AG09309 (cell line): ENCODE measurements at regions not wholly inside any gene's neighbourhood (a gene's known extent, or its start where the extent isn't known, plus 50 kb on each side); places are given as distances from the start of the nearest gene placed in this dataset.
A peak's percentile ranks its signal among the peaks of the same experiment; 100 is the strongest.

ENCODE experiments used
- DNase-seq: peaks from one replicate; pipeline ENCODE4 v3.0.0-alpha.2; 2010; ENCODE audit warnings: low read depth
- H3K4me3 ChIP-seq: 2 replicates; pipeline ENCODE4 v1.5.1; 2011; ENCODE audit warnings: mild to moderate bottlenecking, low read depth, low read length, moderate library complexity; ENCODE audit not compliant: control insufficient read depth
- CTCF ChIP-seq: IDR thresholded peaks from 2 replicates; pipeline ENCODE4 v1.5.1; 2011; ENCODE audit warnings: mild to moderate bottlenecking, low read depth, low read length, inconsistent platforms; ENCODE audit not compliant: insufficient read depth, control insufficient read depth; ENCODE audit errors: missing control alignments

- no peak for TF ChIP-seq CTCF
- no peak for DNase-seq
- H3K4me3 ChIP-seq: no peak overlapping the region
These were observed 728.4 kb upstream of the ADAMTS5 start for GRCh38 chr21:27695246-27695645.

DNA sequence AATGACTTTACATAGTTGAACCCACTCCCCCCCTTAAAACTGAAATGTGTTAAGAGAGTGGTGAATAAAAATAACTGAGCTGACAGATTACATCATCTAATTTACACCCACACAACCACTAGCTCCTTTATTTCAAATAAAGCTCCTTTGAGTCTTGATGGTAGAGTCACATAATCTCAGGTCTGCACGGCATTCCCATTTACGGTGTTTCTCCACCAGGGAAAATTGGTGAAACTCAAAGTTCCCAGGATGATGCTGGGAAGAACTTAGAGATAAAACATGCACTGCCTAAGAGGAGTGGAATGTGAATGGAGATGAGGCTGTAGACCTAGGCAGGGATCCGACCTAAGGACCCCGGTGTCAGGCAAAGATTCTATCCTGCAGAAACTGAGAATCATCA, 727.8 kb upstream of the ADAMTS5 start:
- TF ChIP-seq CTCF: peak; percentile 4
- no peak overlapping the region for H3K4me3 ChIP-seq
- DNase-seq: no peak

- DNase-seq: peak; percentile 78
- no peak for TF ChIP-seq CTCF
- no peak overlapping the region for H3K4me3 ChIP-seq
These were observed 726.5 kb upstream of the ADAMTS5 start for GRCh38 chr21:27693376-27693775.

DNA sequence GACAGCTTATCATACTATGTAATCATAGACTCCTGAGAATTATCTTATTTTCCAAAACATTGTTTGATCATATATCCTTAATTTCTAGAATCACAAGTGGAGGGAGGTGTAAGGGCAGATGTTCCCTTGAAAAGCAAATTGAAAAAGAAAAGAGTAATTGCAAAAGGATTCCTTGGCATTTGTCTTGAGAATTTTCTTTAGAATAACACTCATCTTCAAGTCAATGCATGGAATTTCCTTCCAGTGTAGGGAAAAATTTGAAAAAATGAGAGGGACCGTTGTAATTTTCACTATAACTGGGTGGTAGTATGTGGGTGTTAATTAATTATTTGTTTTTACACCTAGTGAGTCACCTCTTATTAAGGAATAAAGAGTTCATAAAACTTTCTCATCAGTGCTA, 724.6 kb upstream of the ADAMTS5 start:
- no peak for TF ChIP-seq CTCF
- H3K4me3 ChIP-seq: no peak overlapping the region
- DNase-seq: no peak

GRCh38 chr21:27691006-27691405, 724.1 kb upstream of the ADAMTS5 start:
- no peak for TF ChIP-seq CTCF

GRCh38 chr21:27690426-27690825, 723.5 kb upstream of the ADAMTS5 start:
- no peak overlapping the region for H3K4me3 ChIP-seq
- no peak for DNase-seq
- no peak for TF ChIP-seq CTCF

More at GRCh38 chr21:27691006-27691405, 724.1 kb upstream of the ADAMTS5 start:
- DNase-seq: no peak
- H3K4me3 ChIP-seq: no peak overlapping the region

- H3K4me3 ChIP-seq: no peak overlapping the region
- TF ChIP-seq CTCF: no peak
- no peak for DNase-seq
These were observed 721.9 kb upstream of the ADAMTS5 start for GRCh38 chr21:27688773-27689172.
